A673 (cell line): ENCODE measurements at regions not wholly inside any gene's neighbourhood (a gene's known extent, or its start where the extent isn't known, plus 50 kb on each side); places are given as distances from the start of the nearest gene placed in this dataset.

Source experiments
- BruUV-seq: library from RNA; stranded (reverse); fragments of 400-500 nt; replicated peaks from 2 replicates; lab custom pipeline; 2021; lab: Mats Ljungman, UMichigan
- CTCF ChIA-PET: fragments of 300-600 bp; sonication (Branson Sonifier 250); formaldehyde crosslinking; loops from one replicate; lab custom pipeline; 2022; ENCODE audit warnings: antibody characterized with exemption; lab: Charles Lee
- POLR2A ChIA-PET: fragments of 300-600 bp; sonication (Branson Sonifier 250); formaldehyde crosslinking; loops from one replicate; lab custom pipeline; 2022; ENCODE audit warnings: antibody characterized with exemption; ENCODE audit not compliant: low non-redundant PET; lab: Charles Lee
- DNase-seq: peaks from one replicate; pipeline ENCODE4 v3.0.0-alpha.2; 2015; ENCODE audit warnings: low spot score
- H3K27ac ChIP-seq: fragments of 200-600 bp; sonication (generic); 2 replicates; pipeline ENCODE4 v1.5.1; 2016; ENCODE audit warnings: mixed run types, low read depth, mild to moderate bottlenecking, mixed read lengths, antibody characterized with exemption, low read length; ENCODE audit not compliant: poor library complexity, severe bottlenecking
- H3K27me3 ChIP-seq: fragments of 200-600 bp; sonication (generic); replicated peaks from 2 replicates; pipeline ENCODE4 v1.6.1; 2017; ENCODE audit warnings: mixed run types, low read depth, mild to moderate bottlenecking, mixed read lengths, antibody characterized with exemption, low read length; ENCODE audit not compliant: insufficient read depth, poor library complexity
- H3K36me3 ChIP-seq: fragments of 200-600 bp; sonication (generic); 2 replicates; pipeline ENCODE4 v1.6.1; 2016; ENCODE audit warnings: mixed run types, mild to moderate bottlenecking, mixed read lengths, antibody characterized with exemption, low read length; ENCODE audit not compliant: insufficient read depth, poor library complexity, severe bottlenecking
- H3K4me1 ChIP-seq: fragments of 200-600 bp; sonication (generic); 2 replicates; pipeline ENCODE4 v1.6.1; 2017; ENCODE audit warnings: mixed run types, mild to moderate bottlenecking, mixed read lengths, antibody characterized with exemption, low read length; ENCODE audit not compliant: insufficient read depth, poor library complexity, severe bottlenecking
- H3K4me3 ChIP-seq: fragments of 200-600 bp; sonication (generic); 2 replicates; pipeline ENCODE4 v1.5.1; 2016; ENCODE audit warnings: low read depth, mixed run types, mild to moderate bottlenecking, mixed read lengths, low read length; ENCODE audit not compliant: poor library complexity, severe bottlenecking
- H3K9me3 ChIP-seq: fragments of 200-600 bp; sonication (generic); 2 replicates; pipeline ENCODE4 v1.6.1; 2016; ENCODE audit warnings: mixed run types, low read depth, mild to moderate bottlenecking, mixed read lengths, antibody characterized with exemption, low read length; ENCODE audit not compliant: poor library complexity, severe bottlenecking
- CTCF ChIP-seq: fragments of 300-800, 200-600 bp; sonication (generic); conservative IDR thresholded peaks from 2 replicates; pipeline ENCODE4 v1.5.1; 2017; ENCODE audit warnings: low read depth, mild to moderate bottlenecking, antibody characterized with exemption, low read length, moderate library complexity, mixed read lengths
- EZH2 ChIP-seq: fragments of 200-600 bp; sonication (generic); IDR thresholded peaks from 2 replicates; pipeline ENCODE4 v1.6.1; 2017; ENCODE audit warnings: borderline replicate concordance, low read depth, mild to moderate bottlenecking, mixed read lengths, antibody characterized with exemption, low read length; ENCODE audit not compliant: poor library complexity, severe bottlenecking
- intact Hi-C: fragments of 100-400 bp; cut with micrococcal nuclease; formaldehyde crosslinking; loops from one replicate; pipeline ENCODE4 v1.10.0; 2022; ENCODE audit not compliant: unreplicated experiment

GRCh38 chr1:5747426-5748285, 244.6 kb downstream of the NPHP4 start:
- peak; percentile 53 for DNase-seq
- no peak overlapping the region for H3K4me3 ChIP-seq
- BruUV-seq = no TSS peak
- no peaks in the 10 kb centered on the region for H3K9me3 ChIP-seq
- H3K36me3 ChIP-seq = no peaks in the 10 kb centered on the region
- ChIA-PET CTCF (no interaction called here), POLR2A (no interaction called here)
- no peaks in the 10 kb centered on the region for H3K27me3 ChIP-seq
- peaks cover 22% of the 10 kb centered on the region for H3K4me1 ChIP-seq
- intact Hi-C loops = loop anchor here (5.0 kb wide), 1 partner anchor 110 kb away; no protein-coding TSS in a partner anchor
- TF ChIP-seq EZH2 = no peak
- no peak for TF ChIP-seq CTCF
- H3K27ac ChIP-seq = no peak overlapping the region

GRCh38 chr1:5746611-5747425, 245.4 kb downstream of the NPHP4 start:
- no peak for DNase-seq
- POLR2A ChIA-PET = no interaction called here
- intact Hi-C loops = loop anchor here (5.0 kb wide), 1 partner anchor 110 kb away; no protein-coding TSS in a partner anchor

More at GRCh38 chr1:5746611-5747425, 245.4 kb downstream of the NPHP4 start:
- Histone ChIP-seq H3K27me3 (no peaks in the 10 kb centered on the region), H3K4me1 (peaks cover 22% of the 10 kb centered on the region), H3K27ac (no peak overlapping the region), H3K9me3 (no peaks in the 10 kb centered on the region), H3K4me3 (no peak overlapping the region), H3K36me3 (no peaks in the 10 kb centered on the region)
- no peak for TF ChIP-seq EZH2
- no peak for TF ChIP-seq CTCF
- BruUV-seq = no TSS peak
- CTCF ChIA-PET = no interaction called here
